Left lung (tissue), 4 donors: ENCODE measurements at regions not wholly inside any gene's neighbourhood (a gene's known extent, or its start where the extent isn't known, plus 50 kb on each side); places are given as distances from the start of the nearest gene placed in this dataset.

Source experiments
- ATAC-seq: fragments of 200-7000 bp; cut with Tn5 transposase; one replicate; pipeline ENCODE4 v1.9.1; 2020; ENCODE audit warnings: moderate library complexity
- DNase-seq, 4 donors: peaks; one replicate each; pipeline ENCODE4 v3.0.0-alpha.2; 2013 to 2020
- H3K27ac ChIP-seq, 2 donors: fragments of 200-600 bp; sonication (generic) in 1 of 2; one replicate each; pipeline versions ENCODE4 v1.5.0 to v1.8.0; 2020 to 2021
- H3K27me3 ChIP-seq, 2 donors: fragments of 200-600 bp; sonication (generic) in 1 of 2; one replicate each; pipeline versions ENCODE4 v1.5.0 to v1.8.0; 2020 to 2021
- H3K36me3 ChIP-seq, 2 donors: fragments of 200-600 bp; sonication (generic) in 1 of 2; one replicate each; pipeline versions ENCODE4 v1.5.0 to v1.8.0; 2020 to 2021
- H3K4me1 ChIP-seq, 2 donors: fragments of 200-600 bp; one replicate each; pipeline ENCODE4 v1.8.0; 2021
- H3K4me3 ChIP-seq, 2 donors: fragments of 200-600 bp; sonication (generic) in 1 of 2; one replicate each; pipeline versions ENCODE4 v1.5.0 to v1.8.0; 2020 to 2021; ENCODE audit warnings: mild to moderate bottlenecking in 1 of 2
- H3K9me3 ChIP-seq, 2 donors: fragments of 200-600 bp; sonication (generic) in 1 of 2; one replicate each; pipeline versions ENCODE4 v1.5.0 to v1.8.0; 2020 to 2021
- CTCF ChIP-seq, 2 donors: fragments of 200-600 bp; sonication (generic) in 1 of 2; IDR thresholded peaks; one replicate each; pipeline versions ENCODE4 v1.5.0 to v1.8.0; 2021; ENCODE audit warnings: antibody characterized with exemption in 2 of 2
- intact Hi-C, 2 donors: fragments of 100-400 bp; cut with DNase I; formaldehyde crosslinking; loops; one replicate each; pipeline versions ENCODE4 v1.11.2 to v1.14.2; 2022
- donor health status: DM: no; HTN: yes; CAD: no.
- donor health status: DM: no; HTN: no; CAD: no.

DNA sequence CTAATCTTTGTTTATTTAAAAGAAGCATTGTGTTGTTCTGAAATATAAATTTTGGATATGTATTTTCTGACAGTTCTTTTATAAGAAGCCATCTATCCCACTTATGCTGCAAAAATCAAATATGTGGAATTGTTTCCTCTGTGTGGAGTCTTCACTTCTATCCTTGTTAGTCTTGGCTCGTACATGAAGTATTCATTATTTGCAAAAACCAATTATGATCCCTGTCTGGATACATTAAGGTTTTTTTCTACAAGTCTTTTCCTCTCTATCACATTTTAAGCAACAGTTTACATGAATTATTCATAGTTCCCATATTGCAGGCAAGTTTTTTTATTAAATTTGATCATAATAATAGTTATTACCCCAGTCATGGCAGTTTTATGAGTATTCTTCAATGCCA lies 490.8 kb upstream of the GJE1 start:
- DNase-seq (no peak), ATAC-seq (no peak)
- no peak overlapping the region for H3K27ac ChIP-seq
- no peak overlapping the region for H3K4me3 ChIP-seq
- intact Hi-C loops, result no loop called here
- no peaks in the 10 kb centered on the region for H3K27me3 ChIP-seq
- no peaks in the 10 kb centered on the region for H3K9me3 ChIP-seq
- H3K4me1 ChIP-seq, result no peaks in the 10 kb centered on the region
- H3K36me3 ChIP-seq, result no peaks in the 10 kb centered on the region
- TF ChIP-seq CTCF (IDR thresholded peaks at IDR 0.05), result no peak

- no peaks in the 10 kb centered on the region for H3K4me1 ChIP-seq
- no peaks in the 10 kb centered on the region for H3K9me3 ChIP-seq
- ATAC-seq, result no peak
- no peak overlapping the region for H3K4me3 ChIP-seq
- no peaks in the 10 kb centered on the region for H3K36me3 ChIP-seq
- intact Hi-C loops, result no loop called here
- DNase-seq, result no peak
- no peak overlapping the region for H3K27ac ChIP-seq
- no peaks in the 10 kb centered on the region for H3K27me3 ChIP-seq
- no peak for TF ChIP-seq CTCF (IDR thresholded peaks at IDR 0.05)
These were observed 491.3 kb upstream of the GJE1 start for GRCh38 chr6:141641406-141641805.

DNA sequence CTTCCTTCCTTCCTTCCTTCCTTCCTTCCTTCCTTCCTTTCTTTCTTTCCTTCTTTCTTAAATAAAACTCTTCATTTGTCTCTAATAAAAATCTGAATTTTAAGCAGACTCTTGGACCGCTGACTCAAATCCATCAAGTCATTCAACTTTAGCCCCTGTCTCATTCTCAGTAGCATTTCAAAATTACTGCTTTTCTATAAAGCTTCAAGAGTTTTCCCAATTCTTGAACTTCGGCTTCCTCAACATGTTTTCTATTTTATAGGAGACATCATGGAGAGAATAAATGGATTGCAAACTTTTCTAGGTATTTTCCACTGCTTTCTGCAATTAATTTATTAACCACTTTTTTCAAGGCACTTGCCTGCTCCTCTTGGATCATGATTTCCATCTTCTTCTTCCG lies 497.1 kb upstream of the GJE1 start:
- Histone ChIP-seq H3K36me3 (no peaks in the 10 kb centered on the region), H3K27ac (no peak overlapping the region), H3K27me3 (no peaks in the 10 kb centered on the region), H3K4me1 (no peaks in the 10 kb centered on the region), H3K4me3 (no peak overlapping the region), H3K9me3 (no peaks in the 10 kb centered on the region)
- no peak for ATAC-seq
- intact Hi-C loops, result no loop called here
- no peak for TF ChIP-seq CTCF (IDR thresholded peaks at IDR 0.05)
- DNase-seq, result no peak

DNA sequence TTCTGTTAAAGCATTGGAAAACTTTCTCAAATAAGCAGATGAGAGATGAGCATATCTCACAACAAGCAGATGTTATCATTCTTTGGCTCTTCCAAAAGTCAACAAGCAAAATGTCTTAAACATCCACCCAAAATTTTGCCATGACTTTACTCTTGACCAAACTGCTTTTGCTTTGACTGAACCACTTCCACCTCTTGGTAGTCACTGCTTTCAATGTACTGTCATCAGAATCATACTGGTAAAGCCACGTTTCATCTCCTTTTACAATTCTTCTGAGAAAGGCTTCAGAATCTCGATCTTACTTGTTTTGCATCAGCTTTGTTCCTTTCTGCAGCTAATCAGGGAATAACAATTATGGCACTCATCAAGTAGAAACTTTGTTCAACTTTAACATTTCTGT lies 498.5 kb upstream of the GJE1 start:
- Histone ChIP-seq H3K9me3 (no peaks in the 10 kb centered on the region), H3K4me3 (no peak overlapping the region), H3K4me1 (no peaks in the 10 kb centered on the region), H3K27ac (no peak overlapping the region), H3K27me3 (no peaks in the 10 kb centered on the region), H3K36me3 (no peaks in the 10 kb centered on the region)
- DNase-seq (no peak), ATAC-seq (no peak)
- intact Hi-C loops, result no loop called here
- no peak for TF ChIP-seq CTCF (IDR thresholded peaks at IDR 0.05)

DNA sequence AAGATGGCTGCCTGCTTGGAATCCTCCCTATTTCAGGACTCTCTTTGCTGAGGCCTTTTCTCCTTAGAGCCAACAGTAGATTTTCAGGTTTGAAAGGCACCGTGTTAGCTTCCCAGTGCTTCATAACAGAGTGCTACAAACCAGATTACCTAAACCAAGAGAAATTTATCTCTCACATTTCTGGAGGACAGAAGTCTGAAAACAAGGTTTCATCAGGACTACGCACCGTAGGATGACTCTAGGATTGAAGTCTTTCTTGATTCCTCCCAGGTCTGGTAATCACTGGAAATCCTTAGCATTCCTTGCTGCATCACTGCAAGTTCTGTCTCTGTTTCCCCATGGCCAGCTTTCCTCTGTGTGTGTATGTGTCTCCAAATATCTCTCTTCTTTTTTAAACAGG lies 508.4 kb upstream of the GJE1 start:
- intact Hi-C loops, result no loop called here
- no peak for TF ChIP-seq CTCF (IDR thresholded peaks at IDR 0.05)
- Histone ChIP-seq H3K9me3 (peaks cover 0 to 7% of the 10 kb centered on the region in 2 donors), H3K4me1 (no peaks in the 10 kb centered on the region), H3K27ac (no peak overlapping the region), H3K27me3 (no peaks in the 10 kb centered on the region), H3K36me3 (no peaks in the 10 kb centered on the region), H3K4me3 (no peak overlapping the region)
- ATAC-seq, result no peak
- no peak for DNase-seq
